Caco-2 (cell line): ENCODE measurements at regions not wholly inside any gene's neighbourhood (a gene's known extent, or its start where the extent isn't known, plus 50 kb on each side); places are given as distances from the start of the nearest gene placed in this dataset.

ENCODE experiments used
- BruUV-seq: library from RNA; stranded (reverse); fragments of 400-500 nt; replicated peaks from 2 replicates; lab custom pipeline; 2021; lab: Mats Ljungman, UMichigan
- CTCF ChIA-PET: fragments of 300-600 bp; sonication (Branson Sonifier 250); formaldehyde crosslinking; loops from one replicate; lab custom pipeline; 2022; ENCODE audit warnings: antibody characterized with exemption; lab: Charles Lee
- POLR2A ChIA-PET: fragments of 300-600 bp; sonication (Branson Sonifier 250); formaldehyde crosslinking; loops from one replicate; lab custom pipeline; 2022; ENCODE audit warnings: antibody characterized with exemption; lab: Charles Lee
- DNase-seq, 2 experiments: peaks; one replicate each; pipeline versions ENCODE4 v3.0.0 to v3.0.0-alpha.2; 2020 to 2022
- H3K27me3 ChIP-seq: replicated peaks from 2 replicates; pipeline ENCODE4 v1.6.0; 2011; ENCODE audit warnings: low read length; ENCODE audit not compliant: control insufficient read depth, insufficient read depth
- H3K36me3 ChIP-seq: 2 replicates; pipeline ENCODE4 v1.5.1; 2011; ENCODE audit warnings: low read length; ENCODE audit not compliant: control insufficient read depth, insufficient read depth
- H3K4me1 ChIP-seq: fragments of 250-450 bp; sonication (Bioruptor Pico); 2 replicates; pipeline ENCODE4 v1.5.1; 2020; ENCODE audit warnings: mild to moderate bottlenecking
- H3K4me3 ChIP-seq: 2 replicates; pipeline ENCODE4 v1.5.1; 2011; ENCODE audit warnings: low read depth, mild to moderate bottlenecking, control low read depth, low read length
- H3K9me3 ChIP-seq: fragments of 250-450 bp; sonication (Bioruptor Pico); 2 replicates; pipeline ENCODE4 v1.5.1; 2020; ENCODE audit warnings: mild to moderate bottlenecking, moderate library complexity
- H3K27ac Mint-ChIP-seq: one replicate; pipeline ENCODE4 v1.8.0; 2022; ENCODE audit warnings: mixed read lengths; ENCODE audit not compliant: unreplicated experiment
- H3K27me3 Mint-ChIP-seq: one replicate; pipeline ENCODE4 v1.8.0; 2022; ENCODE audit warnings: mixed read lengths; ENCODE audit not compliant: insufficient read depth, unreplicated experiment
- H3K36me3 Mint-ChIP-seq: one replicate; pipeline ENCODE4 v1.8.0; 2022; ENCODE audit warnings: mild to moderate bottlenecking, mixed read lengths; ENCODE audit not compliant: insufficient read depth, unreplicated experiment
- H3K4me1 Mint-ChIP-seq: one replicate; pipeline ENCODE4 v1.8.0; 2022; ENCODE audit warnings: low read depth, mixed read lengths; ENCODE audit not compliant: unreplicated experiment
- H3K4me3 Mint-ChIP-seq: one replicate; pipeline ENCODE4 v1.8.0; 2022; ENCODE audit warnings: mild to moderate bottlenecking, moderate library complexity, mixed read lengths; ENCODE audit not compliant: unreplicated experiment
- H3K9me3 Mint-ChIP-seq: one replicate; pipeline ENCODE4 v1.8.0; 2022; ENCODE audit warnings: mixed read lengths; ENCODE audit not compliant: unreplicated experiment
- CTCF ChIP-seq, 2 experiments: fragments of 200-600 bp in 1 of 2; IDR thresholded peaks; 1 replicate in 1 of 2; 2 replicates in 1 of 2; pipeline versions ENCODE4 v1.5.1 to v1.8.0; 2011 to 2022; ENCODE audit warnings: antibody characterized with exemption in 1 of 2, control low read depth in 1 of 2, inconsistent platforms in 1 of 2, low read depth in 1 of 2, low read length in 1 of 2, mild to moderate bottlenecking in 1 of 2, moderate library complexity in 1 of 2; ENCODE audit not compliant: insufficient read depth in 1 of 2, severe bottlenecking in 1 of 2, unreplicated experiment in 1 of 2
- intact Hi-C: fragments of 100-400 bp; cut with micrococcal nuclease; formaldehyde crosslinking; loops from one replicate; pipeline ENCODE4 v1.10.0; 2022; ENCODE audit not compliant: unreplicated experiment

GRCh38 chr6:149176971-149177667, 140.4 kb upstream of the TAB2 start:
- POLR2A ChIA-PET, result no interaction called here
- Histone ChIP-seq H3K4me1 (no peaks in the 10 kb centered on the region), H3K27me3 (no peaks in the 10 kb centered on the region; the same call in 1 of the 2 replicates), H3K9me3 (no peaks in the 10 kb centered on the region), H3K4me3 (no peak overlapping the region), H3K36me3 (no peaks in the 10 kb centered on the region)
- Mint-ChIP-seq H3K4me1 (no peaks in the 10 kb centered on the region), H3K27ac (no peak overlapping the region), H3K27me3 (no peaks in the 10 kb centered on the region), H3K9me3 (peaks cover 12% of the 10 kb centered on the region), H3K36me3 (no peaks in the 10 kb centered on the region), H3K4me3 (no peak overlapping the region)
- intact Hi-C loops, result no loop called here
- no peak for TF ChIP-seq CTCF (IDR thresholded peaks at IDR 0.05; ENCODE audit: insufficient read depth in 1 of 2, low read depth in 1 of 2, low read length in 1 of 2, severe bottlenecking in 1 of 2, unreplicated experiment in 1 of 2)
- no TSS peak for BruUV-seq
- CTCF ChIA-PET, result no interaction called here
- DNase-seq, result no peak

- Histone ChIP-seq H3K4me3 (no peak overlapping the region), H3K36me3 (no peaks in the 10 kb centered on the region), H3K9me3 (no peaks in the 10 kb centered on the region), H3K4me1 (no peaks in the 10 kb centered on the region), H3K27me3 (no peaks in the 10 kb centered on the region; the same call in 1 of the 2 replicates)
- POLR2A ChIA-PET, result no interaction called here
- intact Hi-C loops, result no loop called here
- Mint-ChIP-seq H3K9me3 (peaks cover 14% of the 10 kb centered on the region), H3K4me1 (no peaks in the 10 kb centered on the region), H3K27ac (no peak overlapping the region), H3K27me3 (no peaks in the 10 kb centered on the region), H3K36me3 (no peaks in the 10 kb centered on the region), H3K4me3 (no peak overlapping the region)
- TF ChIP-seq CTCF (IDR thresholded peaks at IDR 0.05; ENCODE audit: insufficient read depth in 1 of 2, low read depth in 1 of 2, low read length in 1 of 2, severe bottlenecking in 1 of 2, unreplicated experiment in 1 of 2), result no peak
- no TSS peak for BruUV-seq
- DNase-seq, result no peak
- CTCF ChIA-PET, result no interaction called here
Observed at GRCh38 chr6:149179431-149179830, 138.1 kb upstream of the TAB2 start.

- CTCF ChIA-PET, result no interaction called here
- Mint-ChIP-seq H3K9me3 (peaks cover 22% of the 10 kb centered on the region), H3K4me1 (no peaks in the 10 kb centered on the region), H3K36me3 (peaks cover 6% of the 10 kb centered on the region), H3K4me3 (no peak overlapping the region), H3K27ac (no peak overlapping the region), H3K27me3 (no peaks in the 10 kb centered on the region)
- peaks cover 9% of the 10 kb centered on the region for H3K9me3 ChIP-seq
- no peaks in the 10 kb centered on the region for H3K4me1 ChIP-seq
- no peak overlapping the region for H3K4me3 ChIP-seq
- H3K36me3 ChIP-seq, result no peaks in the 10 kb centered on the region
- TF ChIP-seq CTCF (IDR thresholded peaks at IDR 0.05; ENCODE audit: insufficient read depth in 1 of 2, low read depth in 1 of 2, low read length in 1 of 2, severe bottlenecking in 1 of 2, unreplicated experiment in 1 of 2), result no peak
- no TSS peak for BruUV-seq
- H3K27me3 ChIP-seq, result no peaks in the 10 kb centered on the region; the same call in 1 of the 2 replicates
- DNase-seq, result no peak
- POLR2A ChIA-PET, result no interaction called here
- intact Hi-C loops, result no loop called here
Observed at GRCh38 chr6:149181304-149181703, 136.2 kb upstream of the TAB2 start.
